VCaP (cell line): ENCODE measurements at regions not wholly inside any gene's neighbourhood (a gene's known extent, or its start where the extent isn't known, plus 50 kb on each side); places are given as distances from the start of the nearest gene placed in this dataset.

Source experiments
- H3K27ac ChIP-seq: fragments of 450-650 bp; 2 replicates; pipeline ENCODE4 v1.5.1; 2017
- CTCF ChIP-seq: fragments of 450-650 bp; conservative IDR thresholded peaks from 2 replicates; pipeline ENCODE4 v1.5.1; 2017; ENCODE audit warnings: mild to moderate bottlenecking, moderate library complexity

- no peak for TF ChIP-seq CTCF
- H3K27ac ChIP-seq = no peak overlapping the region
Observed at GRCh38 chr14:22506778-22507351, 82.2 kb downstream of the DAD1 start.

- no peak for TF ChIP-seq CTCF
- H3K27ac ChIP-seq = no peak overlapping the region
Observed at GRCh38 chr14:22506378-22506710, 82.7 kb downstream of the DAD1 start.

- no peak overlapping the region for H3K27ac ChIP-seq
- TF ChIP-seq CTCF = no peak
Observed at GRCh38 chr14:22505697-22506377, 83.2 kb downstream of the DAD1 start.

GRCh38 chr14:22505309-22505696 lies 83.7 kb downstream of the DAD1 start:
- no peak for TF ChIP-seq CTCF
- no peak overlapping the region for H3K27ac ChIP-seq

GRCh38 chr14:22502551-22502950 lies 86.5 kb downstream of the DAD1 start:
- H3K27ac ChIP-seq = peak overlapping the region; percentile 59
- TF ChIP-seq CTCF = no peak

GRCh38 chr14:22502007-22502406 lies 87.0 kb downstream of the DAD1 start:
- no peak for TF ChIP-seq CTCF
- H3K27ac ChIP-seq = peak overlapping the region; percentile 59

GRCh38 chr14:22500954-22501726 lies 87.9 kb downstream of the DAD1 start:
- no peak for TF ChIP-seq CTCF
- H3K27ac ChIP-seq = peak overlapping the region; percentile 59
